ENCODE measurements at regions not wholly inside any gene's neighbourhood (a gene's known extent, or its start where the extent isn't known, plus 50 kb on each side); places are given as distances from the start of the nearest gene placed in this dataset.

DNA sequence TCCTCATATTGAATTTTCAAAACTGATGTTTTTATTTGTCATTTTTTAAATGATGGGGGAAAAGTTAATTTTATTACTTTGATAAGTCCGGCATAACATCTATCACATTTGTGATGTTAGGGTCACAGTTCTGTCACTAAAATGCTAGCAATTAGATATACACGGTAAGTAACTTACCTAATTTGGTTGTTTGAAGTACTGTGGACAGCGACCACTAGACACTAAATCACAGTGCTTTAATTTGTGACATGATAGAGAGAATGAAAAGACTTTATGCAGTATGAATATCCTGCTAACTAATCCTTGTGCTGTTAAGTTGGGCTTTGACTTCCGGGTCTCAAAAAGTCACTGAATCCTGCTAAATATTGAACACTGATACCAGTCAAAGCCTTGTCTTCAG lies 857.3 kb upstream of the KCND2 start:
- no peak for DNase-seq (ENCODE audit: low read depth)
- TF ChIP-seq, protein P1, sequence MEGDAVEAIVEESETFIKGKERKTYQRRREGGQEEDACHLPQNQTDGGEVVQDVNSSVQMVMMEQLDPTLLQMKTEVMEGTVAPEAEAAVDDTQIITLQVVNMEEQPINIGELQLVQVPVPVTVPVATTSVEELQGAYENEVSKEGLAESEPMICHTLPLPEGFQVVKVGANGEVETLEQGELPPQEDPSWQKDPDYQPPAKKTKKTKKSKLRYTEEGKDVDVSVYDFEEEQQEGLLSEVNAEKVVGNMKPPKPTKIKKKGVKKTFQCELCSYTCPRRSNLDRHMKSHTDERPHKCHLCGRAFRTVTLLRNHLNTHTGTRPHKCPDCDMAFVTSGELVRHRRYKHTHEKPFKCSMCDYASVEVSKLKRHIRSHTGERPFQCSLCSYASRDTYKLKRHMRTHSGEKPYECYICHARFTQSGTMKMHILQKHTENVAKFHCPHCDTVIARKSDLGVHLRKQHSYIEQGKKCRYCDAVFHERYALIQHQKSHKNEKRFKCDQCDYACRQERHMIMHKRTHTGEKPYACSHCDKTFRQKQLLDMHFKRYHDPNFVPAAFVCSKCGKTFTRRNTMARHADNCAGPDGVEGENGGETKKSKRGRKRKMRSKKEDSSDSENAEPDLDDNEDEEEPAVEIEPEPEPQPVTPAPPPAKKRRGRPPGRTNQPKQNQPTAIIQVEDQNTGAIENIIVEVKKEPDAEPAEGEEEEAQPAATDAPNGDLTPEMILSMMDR (conservative IDR thresholded peaks at IDR 0.05; ENCODE audit: low read depth, low read length), result no peak
- H3K4me3 ChIP-seq (ENCODE audit: low read depth, low read length), result no peak overlapping the region

DNA sequence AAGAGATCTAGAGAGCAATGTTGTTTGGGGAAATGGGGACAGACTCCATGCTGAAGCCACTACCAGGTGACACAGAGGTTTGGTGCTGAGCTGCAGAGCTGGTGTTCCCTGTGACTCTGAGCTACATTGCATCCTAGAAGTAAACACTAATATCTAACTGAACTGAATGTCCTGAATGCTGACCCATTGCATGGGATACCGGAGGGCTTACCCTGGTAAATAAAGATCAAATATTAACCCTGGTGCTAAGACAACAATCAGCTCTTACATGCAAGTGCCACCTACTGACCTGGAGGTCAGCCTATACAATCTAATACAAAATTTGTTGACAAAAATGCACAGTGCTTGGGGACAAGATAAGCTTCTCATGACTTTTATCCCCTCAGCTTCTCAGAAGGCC lies 851.3 kb upstream of the KCND2 start:
- DNase-seq (ENCODE audit: low read depth), result no peak
- TF ChIP-seq, protein P1 (conservative IDR thresholded peaks at IDR 0.05; ENCODE audit: low read depth, low read length), result no peak
- no peak overlapping the region for H3K4me3 ChIP-seq (ENCODE audit: low read depth, low read length)

DNA sequence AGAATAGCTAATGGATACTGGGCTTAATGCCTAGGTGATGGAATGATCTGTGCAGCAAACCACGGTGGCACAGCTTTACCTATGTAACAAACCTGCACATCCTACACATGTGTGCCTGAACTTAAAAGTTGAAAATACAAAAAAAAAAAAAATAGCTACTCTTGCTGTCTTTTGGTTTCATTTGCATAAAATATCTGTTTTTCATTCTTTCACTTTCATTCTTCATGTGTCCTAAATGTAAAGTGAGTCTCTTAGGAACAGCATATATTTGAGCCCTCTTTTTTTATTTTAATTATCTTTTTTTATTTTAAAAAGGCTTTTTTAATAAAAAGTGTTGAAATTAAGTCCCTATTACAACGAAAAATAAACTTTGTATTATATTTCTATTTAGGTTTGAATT lies 836.1 kb upstream of the KCND2 start:
- TF ChIP-seq, protein P1 (conservative IDR thresholded peaks at IDR 0.05; ENCODE audit: low read depth, low read length), result no peak
- H3K4me3 ChIP-seq (ENCODE audit: low read depth, low read length), result no peak overlapping the region

DNA sequence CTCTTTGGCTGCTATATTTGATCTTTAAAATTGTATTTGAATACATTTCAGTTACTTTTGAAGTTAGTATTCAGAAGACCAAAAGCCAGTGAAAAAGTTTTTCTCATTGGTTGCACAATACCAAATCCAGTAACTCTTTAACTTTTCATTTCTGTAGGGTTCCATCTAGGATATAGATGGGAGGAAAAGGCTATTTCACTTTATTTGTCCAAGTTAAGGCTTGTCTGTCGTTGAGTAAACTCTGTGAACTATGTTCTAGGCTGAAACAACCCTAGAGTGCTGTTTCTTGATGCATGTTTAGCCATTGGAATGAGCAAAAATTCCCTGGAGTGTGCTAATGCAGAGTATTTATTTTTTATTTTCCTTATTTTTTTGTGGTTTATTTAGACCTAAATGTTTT lies 834.7 kb upstream of the KCND2 start:
- TF ChIP-seq, protein P1 (conservative IDR thresholded peaks at IDR 0.05; ENCODE audit: low read depth, low read length), result no peak
- no peak for DNase-seq (ENCODE audit: low read depth)
- H3K4me3 ChIP-seq (ENCODE audit: low read depth, low read length), result no peak overlapping the region

More for the DNA sequence above, 836.1 kb upstream of the KCND2 start:
- DNase-seq (ENCODE audit: low read depth), result no peak

DNA sequence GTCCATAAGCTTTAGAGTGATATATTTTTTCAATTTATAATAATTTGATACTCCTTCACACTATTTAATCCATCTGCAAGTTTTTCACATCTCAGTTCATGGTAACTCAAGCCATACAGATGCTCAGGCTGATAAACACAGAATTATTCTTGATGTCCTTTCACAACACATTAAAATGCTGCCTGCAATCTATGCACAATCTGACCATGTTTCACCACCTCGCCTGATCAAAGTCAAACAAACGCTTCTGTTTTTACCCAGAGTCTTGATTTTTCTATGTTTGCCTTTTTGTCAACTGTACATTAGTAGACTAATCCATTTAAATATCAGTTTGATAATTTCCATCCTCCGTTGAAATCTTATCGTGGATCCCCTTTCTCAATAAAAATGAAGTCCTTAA lies 833.8 kb upstream of the KCND2 start:
- no peak for DNase-seq (ENCODE audit: low read depth)
- H3K4me3 ChIP-seq (ENCODE audit: low read depth, low read length), result no peak overlapping the region
- TF ChIP-seq, protein P1 (conservative IDR thresholded peaks at IDR 0.05; ENCODE audit: low read depth, low read length), result no peak

DNA sequence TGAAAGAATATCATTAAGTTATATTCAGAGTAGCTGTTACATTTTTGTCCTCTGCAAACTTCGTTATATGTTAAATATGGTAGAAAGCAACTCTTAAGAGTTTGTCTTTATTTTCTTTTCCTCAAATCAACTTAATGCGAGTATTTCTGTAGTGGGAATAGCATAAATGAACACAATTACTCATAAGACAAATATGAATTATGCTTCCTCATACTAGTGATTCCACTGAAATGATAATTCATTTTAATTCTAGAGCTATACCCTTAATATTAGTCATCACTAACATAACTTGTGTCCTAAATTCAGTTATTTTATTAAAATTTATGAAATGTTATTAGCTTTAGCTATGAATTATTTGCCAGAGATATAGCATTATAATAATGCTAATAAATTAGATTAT lies 820.6 kb upstream of the KCND2 start:
- DNase-seq (ENCODE audit: low read depth), result no peak
- H3K4me3 ChIP-seq (ENCODE audit: low read depth, low read length), result no peak overlapping the region
- TF ChIP-seq, protein P1 (conservative IDR thresholded peaks at IDR 0.05; ENCODE audit: low read depth, low read length), result no peak

DNA sequence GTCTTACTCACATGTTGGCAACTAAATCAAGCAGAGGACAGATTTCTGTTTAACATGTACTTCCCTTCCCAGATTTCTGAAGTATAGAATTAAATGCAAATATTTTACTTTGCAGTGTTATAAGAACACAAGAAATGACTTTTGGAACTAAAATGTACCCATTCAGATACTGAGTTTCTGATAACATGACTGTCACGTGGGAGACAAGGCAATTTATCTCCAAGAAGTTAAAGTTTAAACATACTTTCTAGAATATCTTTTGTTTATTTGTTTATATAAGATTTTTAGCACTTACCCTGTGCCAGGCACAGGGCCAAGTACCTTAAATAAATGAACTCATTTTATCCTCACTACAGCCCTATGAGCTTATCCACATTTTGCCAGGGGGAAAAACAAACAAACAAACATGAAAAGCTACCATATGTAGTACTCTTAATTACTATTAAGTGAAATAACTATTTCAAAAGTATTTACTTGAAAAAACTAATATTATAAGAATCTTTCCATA lies 807.1 kb upstream of the KCND2 start:
- H3K4me3 ChIP-seq (ENCODE audit: low read depth, low read length), result no peak overlapping the region
- DNase-seq (ENCODE audit: low read depth), result no peak
- TF ChIP-seq, protein P1 (conservative IDR thresholded peaks at IDR 0.05; ENCODE audit: low read depth, low read length), result no peak

Measured in choroid plexus epithelial cell (primary cell).